Keratinocyte (primary cell): ENCODE measurements at regions not wholly inside any gene's neighbourhood (a gene's known extent, or its start where the extent isn't known, plus 50 kb on each side); places are given as distances from the start of the nearest gene placed in this dataset.

Source experiments
- EZH2 ChIP-seq: IDR thresholded peaks from one replicate; pipeline ENCODE4 v1.6.1; 2012; ENCODE audit warnings: inconsistent platforms, mild to moderate bottlenecking, low read length, moderate library complexity
- TF ChIP-seq, protein P1 (sequence below), 3 experiments: IDR thresholded peaks in 1 of 3; conservative IDR thresholded peaks in 1 of 3; optimal IDR thresholded peaks in 1 of 3; 2 replicates in 2 of 3; 3 replicates in 1 of 3; pipeline versions ENCODE3 to v1.5.1; 2011; ENCODE audit warnings: low read length in 3 of 3, mild to moderate bottlenecking in 3 of 3, moderate library complexity in 2 of 3, control low read depth in 1 of 3, inconsistent platforms in 1 of 3; ENCODE audit not compliant: insufficient read depth in 2 of 3; ENCODE audit errors: extremely low read depth in 1 of 3

- TF ChIP-seq, protein P1, sequence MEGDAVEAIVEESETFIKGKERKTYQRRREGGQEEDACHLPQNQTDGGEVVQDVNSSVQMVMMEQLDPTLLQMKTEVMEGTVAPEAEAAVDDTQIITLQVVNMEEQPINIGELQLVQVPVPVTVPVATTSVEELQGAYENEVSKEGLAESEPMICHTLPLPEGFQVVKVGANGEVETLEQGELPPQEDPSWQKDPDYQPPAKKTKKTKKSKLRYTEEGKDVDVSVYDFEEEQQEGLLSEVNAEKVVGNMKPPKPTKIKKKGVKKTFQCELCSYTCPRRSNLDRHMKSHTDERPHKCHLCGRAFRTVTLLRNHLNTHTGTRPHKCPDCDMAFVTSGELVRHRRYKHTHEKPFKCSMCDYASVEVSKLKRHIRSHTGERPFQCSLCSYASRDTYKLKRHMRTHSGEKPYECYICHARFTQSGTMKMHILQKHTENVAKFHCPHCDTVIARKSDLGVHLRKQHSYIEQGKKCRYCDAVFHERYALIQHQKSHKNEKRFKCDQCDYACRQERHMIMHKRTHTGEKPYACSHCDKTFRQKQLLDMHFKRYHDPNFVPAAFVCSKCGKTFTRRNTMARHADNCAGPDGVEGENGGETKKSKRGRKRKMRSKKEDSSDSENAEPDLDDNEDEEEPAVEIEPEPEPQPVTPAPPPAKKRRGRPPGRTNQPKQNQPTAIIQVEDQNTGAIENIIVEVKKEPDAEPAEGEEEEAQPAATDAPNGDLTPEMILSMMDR (optimal IDR thresholded peaks at IDR 0.05 in 1 of 3, IDR thresholded peaks at IDR 0.05 in 1 of 3, conservative IDR thresholded peaks at IDR 0.05 in 1 of 3; ENCODE audit: extremely low read depth in 1 of 3, insufficient read depth in 2 of 3, low read length in 3 of 3) = no peak
- TF ChIP-seq EZH2 = no peak
These were observed 133.1 kb upstream of the EEPD1 start for GRCh38 chr7:36019980-36020379.
